SU-DHL-6 (cell line): ENCODE measurements at regions not wholly inside any gene's neighbourhood (a gene's known extent, or its start where the extent isn't known, plus 50 kb on each side); places are given as distances from the start of the nearest gene placed in this dataset.

Experiments
- H2AFZ ChIP-seq: fragments of 200-600 bp; sonication (generic); 2 replicates; pipeline ENCODE4 v1.6.1; 2014; ENCODE audit warnings: low read depth, mild to moderate bottlenecking, moderate library complexity, mixed read lengths, antibody characterized with exemption, low read length; ENCODE audit not compliant: severe bottlenecking
- H3F3A ChIP-seq: fragments of 200-600 bp; shearing (Covaris generic); 2 replicates; pipeline ENCODE4 v1.6.0; 2016; ENCODE audit warnings: antibody characterized with exemption, mild to moderate bottlenecking; ENCODE audit not compliant: insufficient read depth
- H3K27ac ChIP-seq: fragments of 200-600 bp; sonication (generic); 2 replicates; pipeline ENCODE4 v1.5.1; 2016; ENCODE audit warnings: low read depth, mild to moderate bottlenecking, low read length, moderate library complexity, mixed read lengths
- H3K27me3 ChIP-seq: fragments of 200-600 bp; sonication (generic), shearing (Covaris generic); 2 replicates; pipeline ENCODE4 v1.6.0; 2014; ENCODE audit warnings: mild to moderate bottlenecking, low read length
- H3K36me3 ChIP-seq: fragments of 200-600 bp; sonication (generic); 2 replicates; pipeline ENCODE4 v1.6.1; 2014; ENCODE audit warnings: mild to moderate bottlenecking, low read length, mixed read lengths
- H3K4me2 ChIP-seq: fragments of 300-600, 200-600 bp; shearing (Covaris generic), sonication (generic); 2 replicates; pipeline ENCODE4 v1.6.0; 2014; ENCODE audit warnings: low read length, low read depth, mild to moderate bottlenecking; ENCODE audit not compliant: poor library complexity, severe bottlenecking
- H3K4me3 ChIP-seq: fragments of 200-600 bp; sonication (generic); 2 replicates; pipeline ENCODE4 v1.5.1; 2014; ENCODE audit warnings: antibody characterized with exemption, low read length, mild to moderate bottlenecking, mixed read lengths; ENCODE audit not compliant: insufficient read depth, poor library complexity, severe bottlenecking
- H3K79me2 ChIP-seq: fragments of 200-600 bp; sonication (generic); 2 replicates; pipeline ENCODE4 v1.6.1; 2014; ENCODE audit warnings: mild to moderate bottlenecking, low read length, moderate library complexity; ENCODE audit not compliant: insufficient read depth
- H3K9ac ChIP-seq: fragments of 200-600 bp; sonication (generic); 2 replicates; pipeline ENCODE4 v1.7.0; 2014; ENCODE audit warnings: mild to moderate bottlenecking, low read length
- H3K9me2 ChIP-seq: fragments of 200-600 bp; sonication (generic); replicated peaks from 2 replicates; pipeline ENCODE4 v1.6.1; 2014; ENCODE audit warnings: low read length; ENCODE audit not compliant: insufficient read depth
- H3K9me3 ChIP-seq: fragments of 200-600 bp; sonication (generic); 2 replicates; pipeline ENCODE4 v1.6.1; 2014; ENCODE audit warnings: low read length, mixed read lengths; ENCODE audit not compliant: insufficient read depth
- H4K20me1 ChIP-seq: fragments of 200-600 bp; sonication (generic); 2 replicates; pipeline ENCODE4 v1.6.1; 2014; ENCODE audit warnings: low read depth, mild to moderate bottlenecking, antibody characterized with exemption, low read length, moderate library complexity, mixed read lengths
- CTCF ChIP-seq: fragments of 200-600 bp; sonication (generic); IDR thresholded peaks from one replicate; pipeline ENCODE4 v1.5.1; 2017; ENCODE audit warnings: antibody characterized with exemption, mild to moderate bottlenecking, low read length, moderate library complexity; ENCODE audit not compliant: insufficient read depth, poor library complexity, severe bottlenecking
- EZH2phosphoT487 ChIP-seq: fragments of 200-600 bp; sonication (generic), shearing (Covaris generic); conservative IDR thresholded peaks from 2 replicates; pipeline ENCODE4 v1.6.1; 2018; ENCODE audit warnings: mild to moderate bottlenecking, antibody characterized with exemption, low read length, moderate library complexity, mixed read lengths

GRCh38 chr9:26145938-26146337 lies 467.7 kb upstream of the TUSC1 start:
- Histone ChIP-seq H3K79me2 (no peaks in the 10 kb centered on the region), H3K9me3 (no peaks in the 10 kb centered on the region), H3K27me3 (no peaks in the 10 kb centered on the region), H3K9ac (no peak overlapping the region), H3K36me3 (no peaks in the 10 kb centered on the region), H3K9me2 (no peaks in the 10 kb centered on the region), H3F3A (no peaks in the 10 kb centered on the region), H2AFZ (no peak overlapping the region), H4K20me1 (no peaks in the 10 kb centered on the region), H3K4me2 (no peak overlapping the region), H3K27ac (no peak overlapping the region), H3K4me3 (no peak overlapping the region)
- TF ChIP-seq EZH2phosphoT487, result no peak
- TF ChIP-seq CTCF, result no peak

DNA sequence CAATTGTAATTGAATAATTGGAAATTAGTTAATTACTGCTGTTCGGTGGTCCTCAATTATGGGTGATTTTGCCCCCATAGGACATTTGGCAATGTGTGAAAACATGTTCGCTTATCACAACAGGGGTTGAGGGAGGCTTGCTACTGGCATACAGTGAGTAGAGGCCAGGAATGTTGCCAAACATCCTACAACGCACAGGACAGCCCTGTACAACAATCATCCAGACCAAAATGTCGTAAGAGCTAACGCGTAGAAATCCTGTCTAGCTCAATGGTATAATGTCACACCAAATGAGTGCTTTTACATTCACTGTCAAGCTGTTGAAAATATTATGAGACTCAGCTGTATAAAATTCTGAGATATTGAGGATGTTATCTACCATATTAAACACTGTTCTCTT lies 464.4 kb upstream of the TUSC1 start:
- H3K27me3 ChIP-seq, result no peaks in the 10 kb centered on the region
- H3K36me3 ChIP-seq, result no peaks in the 10 kb centered on the region
- H3K79me2 ChIP-seq, result no peaks in the 10 kb centered on the region
- no peaks in the 10 kb centered on the region for H3K9me3 ChIP-seq
- H3K4me3 ChIP-seq, result no peak overlapping the region
- no peak overlapping the region for H3K9ac ChIP-seq
- no peak overlapping the region for H3K4me2 ChIP-seq
- TF ChIP-seq EZH2phosphoT487, result no peak
- no peak for TF ChIP-seq CTCF
- H3K9me2 ChIP-seq, result no peaks in the 10 kb centered on the region
- H3F3A ChIP-seq, result no peaks in the 10 kb centered on the region
- no peak overlapping the region for H2AFZ ChIP-seq
- no peak overlapping the region for H3K27ac ChIP-seq
- H4K20me1 ChIP-seq, result no peaks in the 10 kb centered on the region

DNA sequence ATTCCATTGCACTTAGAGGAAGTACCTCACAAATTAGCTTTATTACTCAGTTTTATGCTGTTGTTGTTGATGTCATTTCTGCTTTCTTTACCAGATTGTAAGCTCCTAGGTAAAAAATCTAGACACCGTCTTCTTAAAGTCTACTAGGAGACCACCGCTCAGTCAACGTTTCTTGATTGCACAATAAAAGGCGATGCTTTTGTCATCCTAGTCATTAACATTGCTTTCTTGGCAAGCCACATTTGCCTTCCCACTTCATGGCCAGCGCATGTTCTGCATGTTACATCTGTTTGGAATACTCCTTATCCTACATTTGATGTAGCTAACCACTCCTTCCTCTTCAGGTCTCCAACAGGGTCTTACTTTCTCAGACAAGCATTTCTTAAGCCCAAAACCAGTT lies 464.0 kb upstream of the TUSC1 start:
- H3K36me3 ChIP-seq, result no peaks in the 10 kb centered on the region
- H3F3A ChIP-seq, result no peaks in the 10 kb centered on the region
- TF ChIP-seq EZH2phosphoT487 (no peak), CTCF (no peak)
- H3K4me2 ChIP-seq, result no peak overlapping the region
- no peak overlapping the region for H3K4me3 ChIP-seq
- no peaks in the 10 kb centered on the region for H3K27me3 ChIP-seq
- H3K9me3 ChIP-seq, result no peaks in the 10 kb centered on the region
- no peak overlapping the region for H3K9ac ChIP-seq
- no peaks in the 10 kb centered on the region for H3K9me2 ChIP-seq
- H3K79me2 ChIP-seq, result no peaks in the 10 kb centered on the region
- no peak overlapping the region for H3K27ac ChIP-seq
- H4K20me1 ChIP-seq, result no peaks in the 10 kb centered on the region
- H2AFZ ChIP-seq, result no peak overlapping the region

- TF ChIP-seq EZH2phosphoT487, result no peak
- TF ChIP-seq CTCF, result no peak
- H3K27ac ChIP-seq, result no peak overlapping the region
- H3K4me2 ChIP-seq, result no peak overlapping the region
- H3K36me3 ChIP-seq, result no peaks in the 10 kb centered on the region
- no peak overlapping the region for H3K4me3 ChIP-seq
- H3K9me2 ChIP-seq, result no peaks in the 10 kb centered on the region
- H2AFZ ChIP-seq, result no peak overlapping the region
- no peaks in the 10 kb centered on the region for H3K9me3 ChIP-seq
- H3K79me2 ChIP-seq, result no peaks in the 10 kb centered on the region
- H3F3A ChIP-seq, result no peaks in the 10 kb centered on the region
- H3K9ac ChIP-seq, result no peak overlapping the region
- H3K27me3 ChIP-seq, result no peaks in the 10 kb centered on the region
- H4K20me1 ChIP-seq, result no peaks in the 10 kb centered on the region
Measured at GRCh38 chr9:26133537-26133936, 455.3 kb upstream of the TUSC1 start.
